Bronchial epithelial cell (primary cell): ENCODE measurements at regions not wholly inside any gene's neighbourhood (a gene's known extent, or its start where the extent isn't known, plus 50 kb on each side); places are given as distances from the start of the nearest gene placed in this dataset.

Experiments
- DNase-seq: peaks from one replicate; pipeline ENCODE4 v3.0.0-alpha.2; 2010; ENCODE audit warnings: low read depth
- FAIRE-seq: peaks from 2 replicates; lab custom pipeline; 2011; peaks lifted over from hg19 to GRCh38; lab: Jason Lieb, UNC
- H3K27me3 ChIP-seq: 2 replicates; pipeline ENCODE4 v1.5.1; 2011; ENCODE audit warnings: low read length; ENCODE audit not compliant: control insufficient read depth, insufficient read depth
- H3K36me3 ChIP-seq: 2 replicates; pipeline ENCODE4 v1.5.1; 2011; ENCODE audit warnings: low read length; ENCODE audit not compliant: control insufficient read depth, insufficient read depth
- H3K4me3 ChIP-seq: 2 replicates; pipeline ENCODE4 v1.5.1; 2011; ENCODE audit warnings: mild to moderate bottlenecking, low read depth, low read length, control low read depth
- TF ChIP-seq, protein P1 (sequence below): IDR thresholded peaks from 2 replicates; pipeline ENCODE4 v1.5.1; 2011; ENCODE audit warnings: mild to moderate bottlenecking, moderate library complexity, low read length, control low read depth, inconsistent platforms; ENCODE audit not compliant: insufficient read depth, severe bottlenecking

- no peak for FAIRE-seq
Measured at GRCh38 chr10:56090914-56091540, 270.0 kb downstream of the ZWINT start.

GRCh38 chr10:56085406-56086122, 275.5 kb downstream of the ZWINT start:
- no peak for DNase-seq
- TF ChIP-seq, protein P1, sequence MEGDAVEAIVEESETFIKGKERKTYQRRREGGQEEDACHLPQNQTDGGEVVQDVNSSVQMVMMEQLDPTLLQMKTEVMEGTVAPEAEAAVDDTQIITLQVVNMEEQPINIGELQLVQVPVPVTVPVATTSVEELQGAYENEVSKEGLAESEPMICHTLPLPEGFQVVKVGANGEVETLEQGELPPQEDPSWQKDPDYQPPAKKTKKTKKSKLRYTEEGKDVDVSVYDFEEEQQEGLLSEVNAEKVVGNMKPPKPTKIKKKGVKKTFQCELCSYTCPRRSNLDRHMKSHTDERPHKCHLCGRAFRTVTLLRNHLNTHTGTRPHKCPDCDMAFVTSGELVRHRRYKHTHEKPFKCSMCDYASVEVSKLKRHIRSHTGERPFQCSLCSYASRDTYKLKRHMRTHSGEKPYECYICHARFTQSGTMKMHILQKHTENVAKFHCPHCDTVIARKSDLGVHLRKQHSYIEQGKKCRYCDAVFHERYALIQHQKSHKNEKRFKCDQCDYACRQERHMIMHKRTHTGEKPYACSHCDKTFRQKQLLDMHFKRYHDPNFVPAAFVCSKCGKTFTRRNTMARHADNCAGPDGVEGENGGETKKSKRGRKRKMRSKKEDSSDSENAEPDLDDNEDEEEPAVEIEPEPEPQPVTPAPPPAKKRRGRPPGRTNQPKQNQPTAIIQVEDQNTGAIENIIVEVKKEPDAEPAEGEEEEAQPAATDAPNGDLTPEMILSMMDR: no peak
- no peaks in the 10 kb centered on the region for H3K36me3 ChIP-seq
- no peaks in the 10 kb centered on the region for H3K27me3 ChIP-seq
- FAIRE-seq: no peak
- no peak overlapping the region for H3K4me3 ChIP-seq

More at GRCh38 chr10:56090914-56091540, 270.0 kb downstream of the ZWINT start:
- TF ChIP-seq, protein P1: no peak
- no peak overlapping the region for H3K4me3 ChIP-seq
- no peaks in the 10 kb centered on the region for H3K36me3 ChIP-seq
- no peaks in the 10 kb centered on the region for H3K27me3 ChIP-seq
- no peak for DNase-seq

DNA sequence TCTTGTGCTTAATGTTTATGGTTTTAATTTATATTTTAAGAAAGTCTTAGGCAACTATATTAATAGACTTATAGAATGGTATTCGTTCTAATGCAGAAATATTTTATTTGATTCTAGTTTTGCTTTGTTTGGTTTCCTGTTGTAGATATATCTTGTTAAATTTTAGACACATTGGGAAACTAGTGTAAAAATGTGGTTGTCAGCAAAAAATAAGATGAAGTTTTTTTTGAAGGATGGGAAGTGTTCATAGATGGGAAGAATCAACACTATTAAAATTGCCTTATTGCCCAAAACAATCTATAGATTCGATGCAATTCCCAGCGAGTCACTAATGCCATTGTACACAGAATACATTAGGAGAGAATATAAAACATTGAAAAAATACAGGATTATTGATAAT, 278.9 kb downstream of the ZWINT start:
- FAIRE-seq: no peak
- no peak for DNase-seq

DNA sequence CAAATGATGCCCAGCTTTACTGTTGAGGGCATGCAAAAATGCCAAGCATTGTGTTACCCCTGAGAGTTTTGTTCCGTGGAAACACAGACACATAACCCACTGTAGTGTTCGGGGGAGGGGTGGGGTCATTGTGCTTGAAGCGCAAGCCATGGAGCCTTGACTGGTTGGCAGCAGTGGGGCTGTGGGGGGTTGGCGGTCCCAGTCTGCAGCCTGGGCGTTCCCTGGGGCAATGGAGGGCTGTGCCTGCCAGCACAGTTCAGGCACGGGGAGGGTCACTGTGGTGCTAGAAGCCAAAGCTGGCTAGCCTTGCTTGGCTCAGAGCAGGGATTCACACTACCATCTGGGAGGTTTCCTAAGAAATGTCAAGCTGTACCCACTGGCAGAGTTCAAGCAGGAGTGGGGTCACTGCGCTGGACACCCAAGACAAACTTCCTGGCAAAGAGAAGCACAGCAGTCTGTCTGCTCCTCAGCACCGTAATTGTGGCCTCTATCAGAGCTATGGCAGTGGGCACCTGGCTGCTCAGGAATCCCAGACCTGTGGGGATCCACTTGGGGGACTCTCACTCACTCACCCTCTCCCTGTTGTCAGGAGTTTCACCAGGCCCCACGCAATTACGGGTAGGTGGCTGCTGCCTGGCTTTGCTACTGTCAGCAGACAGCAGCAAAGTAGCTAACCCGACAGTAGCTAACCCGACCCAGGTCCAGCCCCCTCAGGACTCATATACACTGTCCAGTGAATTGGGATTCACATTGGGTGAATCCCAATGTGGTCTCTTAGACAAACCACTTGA, 292.4 kb downstream of the ZWINT start:
- DNase-seq: no peak
- TF ChIP-seq, protein P1: no peak

More for the DNA sequence above, 278.9 kb downstream of the ZWINT start:
- no peaks in the 10 kb centered on the region for H3K27me3 ChIP-seq
- H3K4me3 ChIP-seq: no peak overlapping the region
- TF ChIP-seq, protein P1: no peak
- no peaks in the 10 kb centered on the region for H3K36me3 ChIP-seq

GRCh38 chr10:56068040-56068439, 293.0 kb downstream of the ZWINT start:
- TF ChIP-seq, protein P1: no peak

More for the DNA sequence above, 292.4 kb downstream of the ZWINT start:
- H3K27me3 ChIP-seq: no peaks in the 10 kb centered on the region
- H3K36me3 ChIP-seq: no peaks in the 10 kb centered on the region
- no peak for FAIRE-seq
- no peak overlapping the region for H3K4me3 ChIP-seq

More at GRCh38 chr10:56068040-56068439, 293.0 kb downstream of the ZWINT start:
- Histone ChIP-seq H3K36me3 (no peaks in the 10 kb centered on the region), H3K27me3 (no peaks in the 10 kb centered on the region), H3K4me3 (no peak overlapping the region)
- DNase-seq (no peak), FAIRE-seq (no peak)
